Daoy (cell line): ENCODE measurements at regions not wholly inside any gene's neighbourhood (a gene's known extent, or its start where the extent isn't known, plus 50 kb on each side); places are given as distances from the start of the nearest gene placed in this dataset.
"Not testable (repeated sequence)": the region's sequence is repeated elsewhere in the genome, so short reads cannot be mapped to it uniquely, and the experiment has no call there.

Experiments
- DNase-seq: peaks from one replicate; pipeline ENCODE4 v3.0.0-alpha.2; 2015; ENCODE audit warnings: low read depth

DNA sequence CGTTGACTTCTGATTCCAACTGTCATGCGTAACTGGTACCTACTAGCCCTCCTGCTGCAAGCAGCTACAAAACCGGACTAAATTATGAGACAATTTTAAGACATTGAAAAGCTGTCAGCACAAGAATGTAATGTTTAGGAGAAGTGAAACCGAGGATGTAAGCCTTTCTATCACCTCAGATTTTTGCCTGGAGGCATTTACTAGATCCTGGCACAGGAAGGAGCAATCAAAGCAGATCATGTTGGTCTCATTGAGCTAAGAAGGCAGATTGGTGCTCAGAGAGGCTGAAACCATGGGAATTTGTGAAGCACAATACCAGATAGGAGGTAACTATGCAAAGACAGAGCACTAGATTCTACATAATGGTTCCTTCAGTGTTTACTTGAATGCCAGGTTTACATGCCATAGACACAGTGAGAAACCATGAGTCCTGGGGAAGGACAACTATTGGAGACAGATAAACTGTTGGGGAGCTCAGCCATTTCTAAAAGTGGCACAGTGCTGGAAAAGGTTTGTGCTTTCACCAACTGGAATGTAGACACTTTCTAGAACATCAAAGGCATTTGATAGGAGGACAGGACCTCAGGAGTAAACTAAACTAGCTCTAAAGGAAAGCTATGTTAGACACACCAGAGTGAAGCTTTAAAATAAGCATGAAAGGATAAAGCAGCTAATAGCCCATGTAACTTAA, 179.4 kb downstream of the LYPLAL1 start:
- no peak for DNase-seq

DNA sequence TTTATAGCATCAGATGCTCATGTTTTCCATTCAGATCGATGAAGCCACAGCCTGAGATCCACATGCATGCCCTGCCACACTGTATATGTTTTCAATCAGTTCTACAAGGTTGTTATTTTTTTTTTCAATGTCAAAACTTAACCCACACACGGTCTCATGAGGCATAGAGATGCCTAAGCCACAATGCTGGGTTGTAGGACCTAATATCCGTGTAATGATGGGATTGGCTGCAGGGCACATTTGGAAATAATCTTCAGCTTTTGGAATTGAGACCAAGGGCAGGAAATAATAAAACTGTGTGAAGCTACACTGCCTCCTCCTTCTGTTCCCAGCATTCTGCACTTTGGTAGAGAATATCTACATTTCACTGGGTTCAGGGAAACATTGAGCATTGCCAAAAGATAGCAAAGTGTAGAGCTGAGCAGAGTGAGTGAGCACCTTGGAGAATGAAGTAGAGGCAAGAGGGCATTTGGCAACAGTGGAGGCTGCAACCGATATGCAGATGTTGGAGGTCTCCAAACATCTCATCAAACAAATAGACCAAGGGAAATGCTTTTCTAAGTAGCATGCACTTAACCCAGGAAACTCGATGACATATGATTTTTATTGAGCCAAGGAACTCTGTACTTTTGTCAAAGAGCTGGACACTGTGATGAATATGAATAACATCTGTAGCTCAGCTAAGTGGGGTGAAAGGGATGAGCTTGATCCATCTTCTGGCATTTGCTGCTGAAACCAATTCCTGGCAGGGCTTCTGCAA, 176.7 kb downstream of the LYPLAL1 start:
- DNase-seq = no peak

GRCh38 chr1:219347921-219348391, 174.3 kb downstream of the LYPLAL1 start:
- no peak for DNase-seq

- DNase-seq = no peak
These were observed 173.7 kb downstream of the LYPLAL1 start for GRCh38 chr1:219347376-219347775.

DNA sequence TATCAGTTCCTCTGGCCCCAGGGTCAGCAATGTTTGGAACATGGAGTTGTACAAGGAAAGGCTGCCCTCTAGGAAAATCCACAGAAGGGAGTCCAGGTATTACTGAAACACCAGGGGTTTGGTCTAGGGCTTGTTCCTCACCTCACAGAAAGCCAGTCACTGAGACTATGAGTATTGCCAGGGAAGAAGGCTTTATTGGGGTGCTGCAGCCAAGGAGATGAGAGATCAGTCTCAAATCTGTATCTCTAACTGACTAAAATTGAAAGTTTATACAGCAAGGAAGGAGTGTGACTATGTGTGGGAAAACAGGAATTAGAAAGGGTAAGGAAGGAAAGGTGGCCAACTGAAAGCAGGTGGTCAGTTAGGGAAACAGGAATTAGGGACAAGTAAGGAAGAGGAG, 172.3 kb downstream of the LYPLAL1 start:
- DNase-seq = no peak

- DNase-seq = no peak
These were observed 169.2 kb downstream of the LYPLAL1 start for GRCh38 chr1:219342836-219343235.

DNA sequence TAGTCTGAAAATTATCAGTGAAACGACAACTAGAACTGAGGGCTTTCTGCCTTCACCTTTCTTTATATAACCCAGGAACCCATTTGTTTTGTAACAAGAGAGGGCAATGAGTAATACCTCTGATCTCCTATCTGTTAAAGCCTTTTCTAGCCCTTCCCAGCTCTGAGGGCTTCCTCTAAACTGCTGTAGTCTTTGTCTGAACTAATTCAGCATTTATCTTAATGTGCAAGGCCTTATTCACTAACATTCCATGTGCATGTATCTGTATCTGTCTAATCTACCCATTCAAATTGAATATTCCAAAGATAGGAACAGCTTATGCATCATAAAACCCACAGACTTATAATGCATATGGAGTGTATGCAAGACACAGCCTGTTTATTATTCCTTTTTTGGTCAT, 167.1 kb downstream of the LYPLAL1 start:
- DNase-seq = peak; percentile 19

DNA sequence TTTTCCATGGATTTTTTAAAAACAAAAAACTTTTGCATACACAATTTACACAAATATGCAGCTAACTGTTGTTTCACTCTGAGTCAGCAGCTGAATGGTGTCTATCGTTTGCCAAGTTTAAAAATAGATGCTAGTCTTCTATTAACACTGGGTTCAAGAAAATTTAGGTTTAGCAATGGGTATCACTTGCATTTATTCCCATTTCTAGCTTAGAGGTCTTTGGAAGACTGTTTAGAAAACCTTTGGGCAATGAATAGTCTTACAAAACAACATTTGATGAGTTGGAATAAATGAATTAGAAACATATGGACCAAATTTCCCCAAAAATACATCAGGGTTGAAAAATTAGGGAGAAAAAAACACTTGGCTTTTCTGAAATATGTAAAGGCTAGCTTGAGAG, 165.8 kb downstream of the LYPLAL1 start:
- DNase-seq = no peak

GRCh38 chr1:219337588-219337987, 163.9 kb downstream of the LYPLAL1 start:
- no peak for DNase-seq

GRCh38 chr1:219333626-219334025, 159.9 kb downstream of the LYPLAL1 start:
- no peak for DNase-seq

GRCh38 chr1:219331424-219331823, 157.7 kb downstream of the LYPLAL1 start:
- no peak for DNase-seq

- no peak for DNase-seq
These were observed 157.0 kb downstream of the LYPLAL1 start for GRCh38 chr1:219330669-219331068.

DNA sequence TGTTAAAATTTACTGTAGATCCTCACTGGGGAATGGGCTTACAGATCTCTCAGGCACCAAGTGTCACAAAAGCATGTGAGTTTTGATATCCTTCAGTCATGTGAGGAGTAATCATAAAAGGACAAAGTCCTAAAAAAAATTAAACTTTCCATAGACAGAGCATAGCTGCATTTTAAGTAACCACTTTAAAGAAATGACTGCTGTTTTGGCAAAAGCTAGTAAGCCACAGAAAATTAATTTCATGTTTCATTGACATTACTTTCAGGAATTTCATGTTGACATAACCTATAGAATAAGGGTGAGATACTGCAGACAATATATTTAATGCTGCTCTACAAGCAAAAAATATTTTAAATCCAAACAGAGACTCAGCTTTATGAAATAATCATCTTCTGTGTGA, 156.3 kb downstream of the LYPLAL1 start:
- DNase-seq = no peak

DNA sequence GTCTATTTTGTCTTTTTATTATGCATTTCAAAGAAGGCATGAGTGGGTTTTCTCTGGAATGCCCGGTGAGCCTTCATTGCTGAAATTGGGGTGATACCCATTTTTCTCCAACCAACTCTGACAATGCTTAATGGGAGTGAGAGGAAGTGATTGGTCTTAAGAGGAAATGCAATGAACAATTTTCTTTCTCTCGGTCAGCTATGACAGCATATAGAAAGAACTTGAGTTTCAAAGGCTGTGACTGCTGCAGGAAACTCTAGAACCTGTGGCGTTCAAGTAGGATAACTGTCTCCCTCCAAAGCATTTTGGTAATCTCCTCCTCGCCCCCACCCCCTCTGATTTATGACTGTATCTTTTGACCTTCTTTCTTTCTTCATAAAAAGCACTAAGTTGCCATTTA, 155.9 kb downstream of the LYPLAL1 start:
- DNase-seq = peak; percentile 45

DNA sequence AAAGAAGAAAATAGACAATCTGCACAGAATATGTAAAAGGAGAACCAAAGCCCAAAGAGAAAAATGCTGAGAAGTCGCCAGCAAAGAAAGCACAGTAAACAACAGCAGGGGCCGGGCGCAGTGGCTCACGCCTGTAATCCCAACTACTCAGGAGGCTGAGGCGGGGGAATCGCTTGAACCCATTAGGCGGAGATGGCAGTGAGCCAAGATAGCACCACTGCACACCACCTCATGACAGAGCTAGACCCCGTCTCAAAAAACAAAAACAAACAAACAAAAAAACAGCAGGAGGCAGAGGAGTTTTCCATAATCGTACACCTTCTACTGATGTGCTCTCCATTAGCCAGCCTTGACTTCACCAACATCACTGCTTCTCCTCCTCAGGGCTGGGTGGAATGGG, 153.2 kb downstream of the LYPLAL1 start:
- DNase-seq = no peak

DNA sequence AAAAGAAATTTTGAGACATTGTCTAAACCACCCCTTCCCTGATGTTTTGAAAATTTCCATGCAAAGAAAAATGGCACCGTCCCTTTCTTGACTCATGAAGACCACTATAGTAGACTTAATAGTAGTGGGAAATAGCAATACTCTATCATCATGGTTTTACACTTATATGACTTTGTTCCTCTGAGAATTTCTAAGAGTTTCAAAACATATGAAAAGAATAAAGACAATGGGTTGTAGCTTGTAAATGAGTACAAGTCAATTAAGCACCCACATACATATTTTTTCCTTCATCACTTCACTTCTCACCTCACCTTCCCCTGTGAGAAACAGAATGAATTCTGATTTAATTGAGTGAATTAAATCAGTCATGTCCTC, 151.7 kb downstream of the LYPLAL1 start:
- no peak for DNase-seq

DNA sequence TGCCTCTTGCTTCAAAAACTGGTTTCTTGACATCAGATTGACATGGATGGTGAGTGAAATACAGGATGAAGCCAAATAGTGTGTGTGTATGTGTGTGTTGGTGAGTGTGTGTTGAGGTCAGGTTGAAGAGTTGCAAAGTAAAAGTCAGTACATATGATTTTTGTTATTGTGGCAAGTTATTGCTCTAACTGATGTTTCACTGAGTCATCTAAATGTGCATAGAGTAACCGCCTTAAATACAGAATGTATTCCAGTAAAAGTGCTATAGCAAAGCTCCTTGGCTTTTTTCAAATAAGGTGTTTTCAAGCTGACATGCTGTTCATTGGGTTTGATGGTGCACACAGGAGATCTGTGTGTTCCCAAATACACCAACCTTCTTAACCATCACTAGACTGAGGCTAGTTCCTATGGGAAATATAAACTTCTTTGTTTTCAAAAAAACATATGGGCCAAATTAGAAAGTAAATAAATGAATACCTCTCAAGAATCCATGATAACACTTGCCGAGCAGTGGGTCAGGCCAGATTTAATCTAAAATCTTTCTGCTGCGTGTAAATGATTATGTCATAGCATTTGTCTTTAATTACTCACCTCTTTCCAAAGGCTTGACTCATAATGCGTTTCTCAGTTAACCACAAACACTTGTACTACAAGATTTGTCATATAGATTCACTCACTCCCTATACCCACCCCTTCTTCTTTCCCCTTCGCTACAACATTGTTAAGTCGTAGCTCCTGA, 151.1 kb downstream of the LYPLAL1 start:
- DNase-seq = peak; percentile 89

GRCh38 chr1:219324171-219324570, 150.5 kb downstream of the LYPLAL1 start:
- DNase-seq = no peak

- peak; percentile 63 for DNase-seq
These were observed 149.7 kb downstream of the LYPLAL1 start for GRCh38 chr1:219323426-219323825.

DNA sequence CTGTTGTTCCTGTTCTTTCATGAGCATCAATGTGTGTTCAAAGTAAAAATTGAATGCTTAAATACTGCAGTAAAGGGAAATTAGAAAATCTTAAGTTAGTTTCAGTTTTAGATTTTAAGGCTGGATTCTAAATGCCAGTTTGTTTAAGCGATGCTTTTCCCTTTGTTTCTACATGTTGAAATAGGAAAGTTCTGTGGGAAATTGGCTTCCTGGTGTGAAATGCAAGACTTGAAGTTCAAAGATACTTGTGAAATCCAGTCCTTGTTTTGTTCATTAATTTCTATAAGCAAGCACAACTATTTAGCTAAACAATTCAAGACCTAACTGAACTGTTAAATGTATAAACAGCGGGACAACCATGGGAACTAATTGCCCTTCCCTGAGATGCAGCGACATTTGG, 149.1 kb downstream of the LYPLAL1 start:
- no peak for DNase-seq

GRCh38 chr1:219320563-219320962, 146.9 kb downstream of the LYPLAL1 start:
- not testable (repeated sequence) for DNase-seq

- no peak for DNase-seq
These were observed 145.1 kb downstream of the LYPLAL1 start for GRCh38 chr1:219318826-219319225.
